Neutrophil (primary cell): ENCODE measurements at regions not wholly inside any gene's neighbourhood (a gene's known extent, or its start where the extent isn't known, plus 50 kb on each side); places are given as distances from the start of the nearest gene placed in this dataset.

Source experiments
- H3K27ac ChIP-seq: fragments of 200-600 bp; sonication (generic); 2 replicates; pipeline ENCODE4 v1.5.1; 2016; ENCODE audit warnings: mild to moderate bottlenecking, moderate library complexity
- H3K27me3 ChIP-seq: fragments of 200-600 bp; sonication (generic); 2 replicates; pipeline ENCODE4 v1.6.0; 2016; ENCODE audit warnings: mild to moderate bottlenecking
- H3K36me3 ChIP-seq: fragments of 200-600 bp; sonication (generic); 2 replicates; pipeline ENCODE4 v1.5.1; 2017
- H3K4me1 ChIP-seq, 2 experiments: fragments of 200-600 bp in 1 of 2; sonication (generic) in 1 of 2; 1 replicate in 1 of 2; 2 replicates in 1 of 2; pipeline versions ENCODE4 v1.5.1 to v1.6.1; 2013 to 2016; ENCODE audit warnings: low read depth in 1 of 2, low read length in 1 of 2, mild to moderate bottlenecking in 1 of 2, moderate library complexity in 1 of 2; ENCODE audit not compliant: control insufficient read depth in 1 of 2, insufficient read depth in 1 of 2
- H3K4me3 ChIP-seq, 2 experiments: fragments of 200-600 bp in 1 of 2; sonication (generic) in 1 of 2; 1 replicate in 1 of 2; 2 replicates in 1 of 2; pipeline ENCODE4 v1.5.1; 2013 to 2016; ENCODE audit warnings: low read depth in 1 of 2, low read length in 1 of 2, mild to moderate bottlenecking in 1 of 2, moderate library complexity in 1 of 2
- H3K9me3 ChIP-seq: fragments of 200-600 bp; sonication (generic); 2 replicates; pipeline ENCODE4 v1.5.1; 2016
- TF ChIP-seq, protein P1 (sequence below): fragments of 200-600 bp; sonication (generic); IDR thresholded peaks from 2 replicates; pipeline ENCODE4 v1.5.1; 2016; ENCODE audit warnings: antibody characterized with exemption

DNA sequence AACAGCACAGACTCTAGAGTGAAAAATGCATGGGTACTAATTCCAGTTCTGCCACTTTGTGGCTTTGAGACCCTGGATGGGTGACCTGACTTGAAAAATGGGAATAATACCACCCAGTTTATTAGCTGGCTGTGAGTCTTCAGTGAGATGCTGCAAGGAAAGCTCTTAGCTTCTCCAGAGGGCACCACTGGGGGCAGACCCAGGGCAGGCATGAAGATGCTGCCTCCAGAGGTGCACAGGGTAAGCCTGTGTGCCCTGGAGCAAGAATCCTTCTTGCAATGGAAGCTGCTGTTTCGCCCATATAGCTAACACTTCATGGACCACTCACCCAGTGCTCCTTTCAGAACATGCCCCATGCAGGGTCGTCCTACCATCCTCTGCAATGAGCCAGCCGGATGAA is 75.7 kb downstream of the C5orf15 start:
- no peaks in the 10 kb centered on the region for H3K36me3 ChIP-seq
- TF ChIP-seq, protein P1, sequence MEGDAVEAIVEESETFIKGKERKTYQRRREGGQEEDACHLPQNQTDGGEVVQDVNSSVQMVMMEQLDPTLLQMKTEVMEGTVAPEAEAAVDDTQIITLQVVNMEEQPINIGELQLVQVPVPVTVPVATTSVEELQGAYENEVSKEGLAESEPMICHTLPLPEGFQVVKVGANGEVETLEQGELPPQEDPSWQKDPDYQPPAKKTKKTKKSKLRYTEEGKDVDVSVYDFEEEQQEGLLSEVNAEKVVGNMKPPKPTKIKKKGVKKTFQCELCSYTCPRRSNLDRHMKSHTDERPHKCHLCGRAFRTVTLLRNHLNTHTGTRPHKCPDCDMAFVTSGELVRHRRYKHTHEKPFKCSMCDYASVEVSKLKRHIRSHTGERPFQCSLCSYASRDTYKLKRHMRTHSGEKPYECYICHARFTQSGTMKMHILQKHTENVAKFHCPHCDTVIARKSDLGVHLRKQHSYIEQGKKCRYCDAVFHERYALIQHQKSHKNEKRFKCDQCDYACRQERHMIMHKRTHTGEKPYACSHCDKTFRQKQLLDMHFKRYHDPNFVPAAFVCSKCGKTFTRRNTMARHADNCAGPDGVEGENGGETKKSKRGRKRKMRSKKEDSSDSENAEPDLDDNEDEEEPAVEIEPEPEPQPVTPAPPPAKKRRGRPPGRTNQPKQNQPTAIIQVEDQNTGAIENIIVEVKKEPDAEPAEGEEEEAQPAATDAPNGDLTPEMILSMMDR, result no peak
- no peak overlapping the region for H3K4me3 ChIP-seq
- H3K4me1 ChIP-seq, result no peaks in the 10 kb centered on the region
- no peak overlapping the region for H3K27ac ChIP-seq
- no peaks in the 10 kb centered on the region for H3K9me3 ChIP-seq
- H3K27me3 ChIP-seq, result peaks cover 6% of the 10 kb centered on the region

GRCh38 chr5:133892306-133892705 is 76.1 kb downstream of the C5orf15 start:
- Histone ChIP-seq H3K4me1 (no peaks in the 10 kb centered on the region), H3K36me3 (no peaks in the 10 kb centered on the region), H3K9me3 (no peaks in the 10 kb centered on the region), H3K27me3 (peaks cover 6% of the 10 kb centered on the region), H3K27ac (no peak overlapping the region), H3K4me3 (no peak overlapping the region)
- TF ChIP-seq, protein P1, result no peak

- TF ChIP-seq, protein P1, result no peak
- H3K27me3 ChIP-seq, result peaks cover 6% of the 10 kb centered on the region
- no peak overlapping the region for H3K27ac ChIP-seq
- H3K9me3 ChIP-seq, result no peaks in the 10 kb centered on the region
- no peak overlapping the region for H3K4me3 ChIP-seq
- no peaks in the 10 kb centered on the region for H3K36me3 ChIP-seq
- no peaks in the 10 kb centered on the region for H3K4me1 ChIP-seq
These were observed 77.0 kb downstream of the C5orf15 start for GRCh38 chr5:133891390-133891789.

GRCh38 chr5:133890776-133891280 is 77.6 kb downstream of the C5orf15 start:
- Histone ChIP-seq H3K27me3 (peaks cover 6% of the 10 kb centered on the region), H3K36me3 (no peaks in the 10 kb centered on the region), H3K9me3 (no peaks in the 10 kb centered on the region), H3K4me3 (no peak overlapping the region), H3K27ac (no peak overlapping the region), H3K4me1 (no peaks in the 10 kb centered on the region)
- TF ChIP-seq, protein P1, result no peak

DNA sequence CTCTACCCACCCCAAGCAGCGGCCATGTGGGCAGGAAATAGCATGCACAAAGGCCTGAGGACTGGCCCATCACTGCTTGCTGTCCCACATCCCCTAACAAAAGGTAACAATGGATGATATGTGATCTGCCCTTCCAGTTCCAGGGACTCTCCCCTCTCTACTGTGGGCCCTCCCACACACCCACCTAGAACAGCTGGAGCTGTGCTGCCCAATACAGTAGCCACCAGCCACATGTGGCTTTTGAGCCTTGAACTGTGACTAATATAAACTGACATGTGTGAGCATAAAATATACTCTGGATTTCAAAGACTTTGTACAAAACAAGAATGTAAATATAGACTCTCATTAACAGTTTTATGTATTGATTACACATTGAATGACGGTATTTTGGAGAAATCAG is 78.1 kb downstream of the C5orf15 start:
- Histone ChIP-seq H3K4me3 (no peak overlapping the region), H3K4me1 (no peaks in the 10 kb centered on the region), H3K27ac (no peak overlapping the region), H3K27me3 (peaks cover 6% of the 10 kb centered on the region), H3K9me3 (no peaks in the 10 kb centered on the region), H3K36me3 (no peaks in the 10 kb centered on the region)
- TF ChIP-seq, protein P1, result no peak
